CD4-positive, alpha-beta memory T cell (primary cell): ENCODE measurements at regions not wholly inside any gene's neighbourhood (a gene's known extent, or its start where the extent isn't known, plus 50 kb on each side); places are given as distances from the start of the nearest gene placed in this dataset.

Source experiments
- CTCF ChIA-PET: fragments of 350-600 bp; sonication (Branson Sonifier 250); formaldehyde crosslinking; loops from one replicate; lab custom pipeline; 2021; ENCODE audit warnings: inconsistent platforms; ENCODE audit not compliant: partially characterized antibody; lab: Charles Lee
- POLR2A ChIA-PET: fragments of 350-600 bp; sonication (Branson Sonifier 250); formaldehyde crosslinking; loops from one replicate; lab custom pipeline; 2021; ENCODE audit not compliant: partially characterized antibody; lab: Charles Lee
- DNase-seq, 5 donors: peaks; one replicate each; pipeline versions ENCODE4 v3.0.0 to v3.0.0-alpha.2; 2020 to 2022; ENCODE audit warnings: mixed read lengths in 1 of 5
- H3K27ac ChIP-seq: one replicate; pipeline ENCODE4 v1.7.0; 2013; ENCODE audit warnings: low read depth, low read length
- H3K27me3 ChIP-seq: 2 replicates; pipeline ENCODE4 v1.7.0; 2013; ENCODE audit warnings: mild to moderate bottlenecking, low read length, moderate library complexity; ENCODE audit not compliant: insufficient read depth
- H3K36me3 ChIP-seq: 2 replicates; pipeline ENCODE4 v1.7.0; 2013; ENCODE audit warnings: mild to moderate bottlenecking, low read length, moderate library complexity; ENCODE audit not compliant: insufficient read depth
- H3K4me1 ChIP-seq: 2 replicates; pipeline ENCODE4 v1.7.0; 2013; ENCODE audit warnings: mild to moderate bottlenecking, low read length, moderate library complexity; ENCODE audit not compliant: insufficient read depth
- H3K4me3 ChIP-seq, 2 donors: one replicate each; pipeline ENCODE4 v1.7.0; 2013; ENCODE audit warnings: low read length in 2 of 2, mild to moderate bottlenecking in 1 of 2
- H3K9me3 ChIP-seq, 2 donors: one replicate each; pipeline ENCODE4 v1.7.0; 2013; ENCODE audit warnings: low read length in 2 of 2, control low read depth in 1 of 2; ENCODE audit not compliant: control insufficient read depth in 1 of 2
- H3K27ac Mint-ChIP-seq, 7 donors: one replicate each; pipeline ENCODE4 v1.8.0; 2020 to 2021; ENCODE audit warnings: mixed read lengths in 7 of 7, mild to moderate bottlenecking in 6 of 7, inconsistent platforms in 3 of 7, moderate library complexity in 3 of 7
- H3K27me3 Mint-ChIP-seq, 2 donors: one replicate each; pipeline ENCODE4 v1.8.0; 2020 to 2021; ENCODE audit warnings: mixed read lengths in 2 of 2
- H3K36me3 Mint-ChIP-seq, 2 donors: one replicate each; pipeline ENCODE4 v1.8.0; 2020 to 2021; ENCODE audit warnings: mixed read lengths in 2 of 2, inconsistent platforms in 1 of 2, mild to moderate bottlenecking in 1 of 2
- H3K4me1 Mint-ChIP-seq, 4 donors: one replicate each; pipeline ENCODE4 v1.8.0; 2020 to 2021; ENCODE audit warnings: mixed read lengths in 4 of 4, mild to moderate bottlenecking in 1 of 4
- H3K4me3 Mint-ChIP-seq, 8 donors: one replicate each; pipeline ENCODE4 v1.8.0; 2020 to 2021; ENCODE audit warnings: mixed read lengths in 8 of 8, mild to moderate bottlenecking in 7 of 8, moderate library complexity in 6 of 8, inconsistent platforms in 3 of 8
- H3K9me3 Mint-ChIP-seq, 8 donors: one replicate each; pipeline ENCODE4 v1.8.0; 2020 to 2021; ENCODE audit warnings: mixed read lengths in 8 of 8, mild to moderate bottlenecking in 5 of 8, inconsistent platforms in 3 of 8, moderate library complexity in 1 of 8
- intact Hi-C: fragments of 100-400 bp; cut with micrococcal nuclease; formaldehyde crosslinking; loops from one replicate; pipeline ENCODE4 v1.15.1; 2023

- DNase-seq = no peak
- ChIA-PET CTCF (no interaction called here), POLR2A (no interaction called here)
- Histone ChIP-seq H3K27ac (no peak overlapping the region), H3K9me3 (no peaks in the 10 kb centered on the region), H3K4me1 (no peaks in the 10 kb centered on the region), H3K27me3 (no peaks in the 10 kb centered on the region), H3K36me3 (no peaks in the 10 kb centered on the region), H3K4me3 (no peak overlapping the region)
- Mint-ChIP-seq H3K4me1 (no peaks in the 10 kb centered on the region), H3K27ac (no peak overlapping the region), H3K9me3 (peaks cover 0 to 10% (median 6%) of the 10 kb centered on the region in 8 donors), H3K27me3 (peaks cover 6 to 7% of the 10 kb centered on the region in 2 donors), H3K36me3 (no peaks in the 10 kb centered on the region), H3K4me3 (no peak overlapping the region)
- intact Hi-C loops = no loop called here
Measured at GRCh38 chr5:82603033-82603987, 325.2 kb upstream of the RPS23 start.

GRCh38 chr5:82601861-82602260 lies 323.7 kb upstream of the RPS23 start:
- no peaks in the 10 kb centered on the region for H3K36me3 ChIP-seq
- intact Hi-C loops = no loop called here
- ChIA-PET CTCF (no interaction called here), POLR2A (no interaction called here)
- H3K27me3 ChIP-seq = no peaks in the 10 kb centered on the region
- H3K9me3 ChIP-seq = no peaks in the 10 kb centered on the region
- Mint-ChIP-seq H3K27me3 (peaks cover 6% of the 10 kb centered on the region in 2 donors), H3K9me3 (peaks cover 0 to 8% (median 2%) of the 10 kb centered on the region in 8 donors), H3K4me1 (no peaks in the 10 kb centered on the region), H3K27ac (no peak overlapping the region), H3K4me3 (no peak overlapping the region), H3K36me3 (no peaks in the 10 kb centered on the region)
- H3K27ac ChIP-seq = no peak overlapping the region
- H3K4me3 ChIP-seq = no peak overlapping the region
- DNase-seq = no peak
- H3K4me1 ChIP-seq = no peaks in the 10 kb centered on the region

DNA sequence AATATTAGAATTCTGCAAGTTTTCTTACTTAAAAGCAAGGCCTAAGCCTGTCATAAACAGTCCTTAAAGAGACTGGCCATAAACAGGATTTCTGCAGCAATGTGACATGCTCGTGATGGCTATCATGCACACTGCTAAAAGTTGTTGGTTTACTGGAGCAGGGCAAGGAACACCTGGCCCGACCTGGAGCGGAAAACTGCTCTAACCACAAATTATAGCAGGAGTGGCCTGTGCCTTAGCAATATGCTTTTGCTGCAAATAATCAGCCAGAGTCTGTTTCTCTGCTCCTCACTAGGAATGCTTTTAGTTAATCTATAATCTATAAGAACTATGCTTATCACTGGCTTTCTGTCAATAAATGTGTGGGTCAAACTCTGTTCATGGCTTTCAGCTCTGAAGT lies 322.9 kb upstream of the RPS23 start:
- peaks cover 0 to 7% (median under 1%) of the 10 kb centered on the region in 8 donors for H3K9me3 Mint-ChIP-seq
- no peaks in the 10 kb centered on the region for H3K4me1 ChIP-seq
- ChIA-PET POLR2A (no interaction called here), CTCF (no interaction called here)
- H3K36me3 ChIP-seq = no peaks in the 10 kb centered on the region
- H3K4me3 Mint-ChIP-seq = no peak overlapping the region
- no peaks in the 10 kb centered on the region for H3K9me3 ChIP-seq
- H3K27ac ChIP-seq = no peak overlapping the region
- intact Hi-C loops = no loop called here
- no peaks in the 10 kb centered on the region for H3K4me1 Mint-ChIP-seq
- no peaks in the 10 kb centered on the region for H3K36me3 Mint-ChIP-seq
- H3K27me3 Mint-ChIP-seq = peaks cover 3 to 6% of the 10 kb centered on the region in 2 donors
- H3K27me3 ChIP-seq = no peaks in the 10 kb centered on the region
- H3K4me3 ChIP-seq = no peak overlapping the region
- no peak for DNase-seq
- no peak overlapping the region for H3K27ac Mint-ChIP-seq

- POLR2A ChIA-PET = no interaction called here
Measured at GRCh38 chr5:82599692-82600091, 321.5 kb upstream of the RPS23 start.

DNA sequence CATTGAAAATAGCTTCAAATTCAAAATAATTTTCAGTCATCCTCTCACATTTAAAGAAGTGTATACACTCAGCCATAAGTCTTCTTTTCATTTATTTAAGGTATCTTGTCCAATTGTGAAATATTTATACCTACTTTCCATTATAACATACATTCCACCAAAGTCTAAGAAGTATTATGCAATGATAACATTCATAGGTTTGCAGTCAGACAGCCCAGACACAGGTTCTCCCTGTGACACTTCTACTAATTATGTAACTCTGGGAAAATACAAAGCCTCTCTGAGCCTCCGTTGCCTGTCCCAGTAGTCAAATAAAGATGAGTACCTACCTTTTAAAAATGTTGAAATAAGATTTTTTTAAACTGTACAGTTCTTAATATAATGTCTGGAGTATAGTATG lies 320.9 kb upstream of the RPS23 start:
- ChIA-PET CTCF (no interaction called here), POLR2A (no interaction called here)

More at GRCh38 chr5:82599692-82600091, 321.5 kb upstream of the RPS23 start:
- H3K9me3 ChIP-seq = no peaks in the 10 kb centered on the region
- no peaks in the 10 kb centered on the region for H3K4me1 Mint-ChIP-seq
- peaks cover 0 to 2% (median 0%) of the 10 kb centered on the region in 8 donors for H3K9me3 Mint-ChIP-seq
- no peaks in the 10 kb centered on the region for H3K4me1 ChIP-seq
- H3K4me3 Mint-ChIP-seq = no peak overlapping the region
- no peaks in the 10 kb centered on the region for H3K27me3 ChIP-seq
- no peak for DNase-seq
- H3K27ac Mint-ChIP-seq = no peak overlapping the region
- H3K36me3 ChIP-seq = no peaks in the 10 kb centered on the region
- intact Hi-C loops = no loop called here
- CTCF ChIA-PET = no interaction called here
- no peak overlapping the region for H3K4me3 ChIP-seq
- no peak overlapping the region for H3K27ac ChIP-seq
- H3K27me3 Mint-ChIP-seq = peaks cover 2 to 6% of the 10 kb centered on the region in 2 donors
- H3K36me3 Mint-ChIP-seq = no peaks in the 10 kb centered on the region

GRCh38 chr5:82597437-82597836 lies 319.3 kb upstream of the RPS23 start:
- no peaks in the 10 kb centered on the region for H3K36me3 Mint-ChIP-seq
- H3K9me3 Mint-ChIP-seq = peaks cover 0 to 2% (median 0%) of the 10 kb centered on the region in 8 donors
- Histone ChIP-seq H3K36me3 (no peaks in the 10 kb centered on the region), H3K4me1 (no peaks in the 10 kb centered on the region), H3K27me3 (no peaks in the 10 kb centered on the region), H3K4me3 (no peak overlapping the region), H3K9me3 (no peaks in the 10 kb centered on the region), H3K27ac (no peak overlapping the region)
- DNase-seq = no peak
- peaks cover 0 to 3% of the 10 kb centered on the region in 2 donors for H3K27me3 Mint-ChIP-seq
- POLR2A ChIA-PET = no interaction called here
- no peaks in the 10 kb centered on the region for H3K4me1 Mint-ChIP-seq
- H3K27ac Mint-ChIP-seq = no peak overlapping the region
- CTCF ChIA-PET = no interaction called here
- intact Hi-C loops = no loop called here
- H3K4me3 Mint-ChIP-seq = no peak overlapping the region

More for the DNA sequence above, 320.9 kb upstream of the RPS23 start:
- H3K4me1 Mint-ChIP-seq = no peaks in the 10 kb centered on the region
- H3K4me3 ChIP-seq = no peak overlapping the region
- H3K27ac ChIP-seq = no peak overlapping the region
- no peak overlapping the region for H3K27ac Mint-ChIP-seq
- intact Hi-C loops = no loop called here
- no peaks in the 10 kb centered on the region for H3K27me3 ChIP-seq
- H3K9me3 Mint-ChIP-seq = peaks cover 0 to 2% (median 0%) of the 10 kb centered on the region in 8 donors
- DNase-seq = no peak
- no peaks in the 10 kb centered on the region for H3K9me3 ChIP-seq
- H3K4me3 Mint-ChIP-seq = no peak overlapping the region
- no peaks in the 10 kb centered on the region for H3K36me3 ChIP-seq
- H3K36me3 Mint-ChIP-seq = no peaks in the 10 kb centered on the region
- H3K4me1 ChIP-seq = no peaks in the 10 kb centered on the region
- peaks cover 3% of the 10 kb centered on the region in 2 donors for H3K27me3 Mint-ChIP-seq

- Mint-ChIP-seq H3K4me1 (no peaks in the 10 kb centered on the region), H3K9me3 (peaks cover 0 to 6% (median 0%) of the 10 kb centered on the region in 8 donors), H3K4me3 (no peak overlapping the region), H3K27ac (no peak overlapping the region), H3K27me3 (peaks cover 0 to 2% of the 10 kb centered on the region in 2 donors), H3K36me3 (no peaks in the 10 kb centered on the region)
- DNase-seq = no peak
- intact Hi-C loops = no loop called here
- no peak overlapping the region for H3K4me3 ChIP-seq
- H3K27ac ChIP-seq = no peak overlapping the region
- no peaks in the 10 kb centered on the region for H3K27me3 ChIP-seq
- no peaks in the 10 kb centered on the region for H3K9me3 ChIP-seq
- ChIA-PET POLR2A (no interaction called here), CTCF (no interaction called here)
- no peaks in the 10 kb centered on the region for H3K36me3 ChIP-seq
- H3K4me1 ChIP-seq = no peaks in the 10 kb centered on the region
Measured at GRCh38 chr5:82596451-82596850, 318.3 kb upstream of the RPS23 start.
